H9 (cell line): ENCODE measurements at regions not wholly inside any gene's neighbourhood (a gene's known extent, or its start where the extent isn't known, plus 50 kb on each side); places are given as distances from the start of the nearest gene placed in this dataset.
"Not testable (repeated sequence)": the region's sequence is repeated elsewhere in the genome, so short reads cannot be mapped to it uniquely, and the experiment has no call there.

Source experiments
- DNase-seq: peaks from one replicate; pipeline ENCODE4 v3.0.0-alpha.2; 2017
- H2AFZ ChIP-seq: one replicate; pipeline ENCODE4 v1.6.1; 2013; ENCODE audit warnings: mild to moderate bottlenecking, low read length, control low read depth, moderate library complexity
- H2AK5ac ChIP-seq: 2 replicates; pipeline ENCODE4 v1.6.1; 2013; ENCODE audit warnings: low read length, control low read depth, mixed read lengths; ENCODE audit not compliant: insufficient read length
- H2BK120ac ChIP-seq: one replicate; pipeline ENCODE4 v1.6.1; 2013; ENCODE audit warnings: low read depth, mild to moderate bottlenecking, low read length, control low read depth, inconsistent platforms; ENCODE audit not compliant: poor library complexity, severe bottlenecking
- H2BK12ac ChIP-seq: 2 replicates; pipeline ENCODE4 v1.6.1; 2013; ENCODE audit warnings: low read length, control low read depth, mixed read lengths, low read depth; ENCODE audit not compliant: insufficient read length
- H2BK15ac ChIP-seq: 2 replicates; pipeline ENCODE4 v1.6.1; 2013; ENCODE audit warnings: low read depth, low read length, control low read depth
- H2BK20ac ChIP-seq: one replicate; pipeline ENCODE4 v1.6.1; 2013; ENCODE audit warnings: low read depth, mild to moderate bottlenecking, low read length, control low read depth, inconsistent platforms; ENCODE audit not compliant: poor library complexity, severe bottlenecking
- H2BK5ac ChIP-seq: 2 replicates; pipeline ENCODE4 v1.6.1; 2013; ENCODE audit warnings: low read length, control low read depth, mixed read lengths; ENCODE audit not compliant: insufficient read length
- H3K14ac ChIP-seq: 2 replicates; pipeline ENCODE4 v1.6.1; 2013; ENCODE audit warnings: low read length, control low read depth; ENCODE audit not compliant: insufficient read depth
- H3K18ac ChIP-seq: 2 replicates; pipeline ENCODE4 v1.6.1; 2013; ENCODE audit warnings: low read depth, mild to moderate bottlenecking, mixed read lengths, low read length, control low read depth; ENCODE audit not compliant: insufficient read length
- H3K23ac ChIP-seq: 2 replicates; pipeline ENCODE4 v1.6.1; 2013; ENCODE audit warnings: low read length, control low read depth, mixed read lengths, low read depth; ENCODE audit not compliant: insufficient read length
- H3K23me2 ChIP-seq: 2 replicates; pipeline ENCODE4 v1.6.1; 2013; ENCODE audit warnings: low read depth, mild to moderate bottlenecking, mixed read lengths, low read length, control low read depth; ENCODE audit not compliant: insufficient read length, poor library complexity, severe bottlenecking
- H3K27ac ChIP-seq: 2 replicates; pipeline ENCODE4 v1.5.1; 2013; ENCODE audit warnings: low read length, control low read depth, mixed read lengths, low read depth; ENCODE audit not compliant: insufficient read length
- H3K27me3 ChIP-seq: 2 replicates; pipeline ENCODE4 v1.6.1; 2013; ENCODE audit warnings: low read length, control low read depth, inconsistent platforms; ENCODE audit not compliant: insufficient read depth
- H3K4ac ChIP-seq: 2 replicates; pipeline ENCODE4 v1.6.1; 2013; ENCODE audit warnings: low read depth, mild to moderate bottlenecking, control low read depth, inconsistent platforms, low read length, moderate library complexity
- H3K4me1 ChIP-seq: 2 replicates; pipeline ENCODE4 v1.6.1; 2013; ENCODE audit warnings: low read length, control low read depth, inconsistent platforms; ENCODE audit not compliant: insufficient read depth
- H3K4me2 ChIP-seq: 2 replicates; pipeline ENCODE4 v1.6.1; 2013; ENCODE audit warnings: low read length, control low read depth, mixed read lengths; ENCODE audit not compliant: insufficient read length, insufficient read depth
- H3K56ac ChIP-seq: 2 replicates; pipeline ENCODE4 v1.6.1; 2013; ENCODE audit warnings: low read depth, mild to moderate bottlenecking, mixed read lengths, low read length, control low read depth; ENCODE audit not compliant: insufficient read length
- H3K79me1 ChIP-seq: 2 replicates; pipeline ENCODE4 v1.6.1; 2013; ENCODE audit warnings: low read depth, mild to moderate bottlenecking, moderate library complexity, low read length, control low read depth, inconsistent platforms; ENCODE audit not compliant: insufficient read depth, poor library complexity, severe bottlenecking
- H3K79me2 ChIP-seq: 2 replicates; pipeline ENCODE4 v1.6.1; 2013; ENCODE audit warnings: low read length, control low read depth, inconsistent platforms; ENCODE audit not compliant: insufficient read depth
- H3K9ac ChIP-seq: 2 replicates; pipeline ENCODE4 v1.6.1; 2013; ENCODE audit warnings: low read length, control low read depth, mixed read lengths; ENCODE audit not compliant: insufficient read length; ENCODE audit errors: extremely low read depth
- H3K9me3 ChIP-seq: one replicate; pipeline ENCODE4 v1.6.1; 2013; ENCODE audit warnings: low read depth, low read length, inconsistent platforms; ENCODE audit not compliant: control insufficient read depth
- H3T11ph ChIP-seq: one replicate; pipeline ENCODE4 v1.6.1; 2013; ENCODE audit warnings: mild to moderate bottlenecking, low read length, control low read depth, inconsistent platforms
- H4K20me1 ChIP-seq: one replicate; pipeline ENCODE4 v1.6.1; 2013; ENCODE audit not compliant: control insufficient read depth, insufficient read length, insufficient read depth
- H4K5ac ChIP-seq: 2 replicates; pipeline ENCODE4 v1.6.1; 2013; ENCODE audit warnings: low read depth, mild to moderate bottlenecking, mixed read lengths, low read length, control low read depth; ENCODE audit not compliant: insufficient read length
- H4K8ac ChIP-seq: replicated peaks from 2 replicates; pipeline ENCODE4 v1.6.1; 2013; ENCODE audit warnings: low read length, control low read depth, mixed read lengths, low read depth; ENCODE audit not compliant: insufficient read length
- H4K91ac ChIP-seq: 2 replicates; pipeline ENCODE4 v1.6.1; 2013; ENCODE audit warnings: low read depth, mild to moderate bottlenecking, moderate library complexity, mixed read lengths, low read length, control low read depth; ENCODE audit not compliant: insufficient read length
- H3K27ac Mint-ChIP-seq, 3 experiments: 2 replicates in 2 of 3; 3 replicates in 1 of 3; pipeline ENCODE4 v1.8.0; 2020 to 2021; ENCODE audit warnings: mixed read lengths in 3 of 3, mild to moderate bottlenecking in 1 of 3, moderate library complexity in 1 of 3
- H3K27me3 Mint-ChIP-seq: 2 replicates; pipeline ENCODE4 v1.8.0; 2021; ENCODE audit warnings: low read depth, mild to moderate bottlenecking, moderate library complexity, mixed read lengths
- H3K36me3 Mint-ChIP-seq, 3 experiments: 2 replicates in 2 of 3; 3 replicates in 1 of 3; pipeline ENCODE4 v1.8.0; 2020 to 2021; ENCODE audit warnings: low read depth in 3 of 3, mixed read lengths in 3 of 3; ENCODE audit not compliant: insufficient read depth in 1 of 3
- H3K4me1 Mint-ChIP-seq, 2 experiments: 2 replicates each; pipeline ENCODE4 v1.8.0; 2020; ENCODE audit warnings: mixed read lengths in 2 of 2
- H3K4me3 Mint-ChIP-seq, 2 experiments: 2 replicates in 1 of 2; 3 replicates in 1 of 2; pipeline ENCODE4 v1.8.0; 2020 to 2021; ENCODE audit warnings: mild to moderate bottlenecking in 2 of 2, mixed read lengths in 2 of 2, moderate library complexity in 1 of 2
- H3K9me3 Mint-ChIP-seq, 2 experiments: 2 replicates in 1 of 2; 3 replicates in 1 of 2; pipeline ENCODE4 v1.8.0; 2020; ENCODE audit warnings: mild to moderate bottlenecking in 2 of 2, mixed read lengths in 2 of 2, moderate library complexity in 1 of 2
- CTCF ChIP-seq: fragments of 200-600 bp; sonication (generic); conservative IDR thresholded peaks from 3 replicates; pipeline ENCODE4 v1.8.0; 2021; ENCODE audit warnings: antibody characterized with exemption, mild to moderate bottlenecking
- WGBS: extraction: QIAGEN DNeasy Blood & Tissue Kit; methylation state at CpG from one replicate; pipeline ENCODE4 v1.1.7; 2013; ENCODE audit warnings: missing lambda C conversion rate, low lambda C conversion rate, mixed read lengths; ENCODE audit not compliant: insufficient read length; ENCODE audit errors: extremely low coverage; 5-methylcytosine and 5-hydroxymethylcytosine counted together

GRCh38 chr17:64776720-64777414 is 114.8 kb upstream of the SMURF2 start:
- not testable (repeated sequence) for H3K14ac ChIP-seq, H2BK20ac ChIP-seq, H4K8ac ChIP-seq, H3K9ac ChIP-seq, H3K4me1 ChIP-seq, H3K23ac ChIP-seq, H2BK5ac ChIP-seq, H4K20me1 ChIP-seq, H3K18ac ChIP-seq, H2BK12ac ChIP-seq, H3K56ac ChIP-seq, H3K9me3 Mint-ChIP-seq, H3K9me3 ChIP-seq, H3K27ac ChIP-seq, H2BK15ac ChIP-seq, H3K27ac Mint-ChIP-seq, H4K5ac ChIP-seq, H3K36me3 Mint-ChIP-seq, H3K79me1 ChIP-seq, H3T11ph ChIP-seq, H2BK120ac ChIP-seq, H3K79me2 ChIP-seq, H3K4ac ChIP-seq, H2AK5ac ChIP-seq, H4K91ac ChIP-seq, H2AFZ ChIP-seq
- peaks cover 33% of the 10 kb centered on the region for H3K27me3 ChIP-seq
- peaks cover 31% of the 10 kb centered on the region for H3K23me2 ChIP-seq
- Mint-ChIP-seq H3K4me3 (peak overlapping the region; percentile 46 to 78), H3K27me3 (peaks cover 69% of the 10 kb centered on the region), H3K4me1 (peaks cover 17 to 27% of the 10 kb centered on the region in 2 experiments)
- TF ChIP-seq CTCF, result peak; percentile 94
- peak; percentile 95 for DNase-seq
- peak overlapping the region; percentile 10 for H3K4me2 ChIP-seq
- no CpG with 5 or more reads among the region's 38 CpGs for WGBS
